ENCODE measurements at regions not wholly inside any gene's neighbourhood (a gene's known extent, or its start where the extent isn't known, plus 50 kb on each side); places are given as distances from the start of the nearest gene placed in this dataset.
"Not testable (repeated sequence)": the region's sequence is repeated elsewhere in the genome, so short reads cannot be mapped to it uniquely, and the experiment has no call there.

GRCh38 chr9:117775591-117775990 is 71.4 kb downstream of the TLR4 start:
- no peak for DNase-seq (ENCODE audit: low spot score)

- no peak for DNase-seq (ENCODE audit: low spot score)
Observed at GRCh38 chr9:117777823-117778222, 73.6 kb downstream of the TLR4 start.

GRCh38 chr9:117779760-117780159 is 75.6 kb downstream of the TLR4 start:
- DNase-seq (ENCODE audit: low spot score), result no peak

GRCh38 chr9:117782931-117783788 is 79.0 kb downstream of the TLR4 start:
- DNase-seq (ENCODE audit: low spot score), result peak; percentile 64

- DNase-seq (ENCODE audit: low spot score), result peak; percentile 57
Observed at GRCh38 chr9:117783828-117784227, 79.6 kb downstream of the TLR4 start.

- DNase-seq (ENCODE audit: low spot score), result no peak
Observed at GRCh38 chr9:117784996-117785395, 80.8 kb downstream of the TLR4 start.

- no peak for DNase-seq (ENCODE audit: low spot score)
Observed at GRCh38 chr9:117787746-117788145, 83.5 kb downstream of the TLR4 start.

- DNase-seq (ENCODE audit: low spot score), result no peak
Observed at GRCh38 chr9:117795271-117795670, 91.1 kb downstream of the TLR4 start.

GRCh38 chr9:117796681-117797080 is 92.5 kb downstream of the TLR4 start:
- no peak for DNase-seq (ENCODE audit: low spot score)

GRCh38 chr9:117800389-117800788 is 96.2 kb downstream of the TLR4 start:
- DNase-seq (ENCODE audit: low spot score), result no peak

- DNase-seq (ENCODE audit: low spot score), result no peak
Observed at GRCh38 chr9:117809751-117810150, 105.5 kb downstream of the TLR4 start.

- no peak for DNase-seq (ENCODE audit: low spot score)
Observed at GRCh38 chr9:117815315-117815714, 111.1 kb downstream of the TLR4 start.

- DNase-seq (ENCODE audit: low spot score), result no peak
Observed at GRCh38 chr9:117815948-117816347, 111.7 kb downstream of the TLR4 start.

GRCh38 chr9:117821954-117822353 is 117.8 kb downstream of the TLR4 start:
- no peak for DNase-seq (ENCODE audit: low spot score)

GRCh38 chr9:117823576-117823975 is 119.4 kb downstream of the TLR4 start:
- no peak for DNase-seq (ENCODE audit: low spot score)

- peak; percentile 44 for DNase-seq (ENCODE audit: low spot score)
Observed at GRCh38 chr9:117825609-117826347, 121.6 kb downstream of the TLR4 start.

GRCh38 chr9:117826837-117827236 is 122.6 kb downstream of the TLR4 start:
- no peak for DNase-seq (ENCODE audit: low spot score)

- no peak for DNase-seq (ENCODE audit: low spot score)
Observed at GRCh38 chr9:117827456-117827855, 123.3 kb downstream of the TLR4 start.

GRCh38 chr9:117828466-117828865 is 124.3 kb downstream of the TLR4 start:
- no peak for DNase-seq (ENCODE audit: low spot score)

GRCh38 chr9:117835798-117836197 is 131.6 kb downstream of the TLR4 start:
- DNase-seq (ENCODE audit: low spot score), result no peak

GRCh38 chr9:117839862-117840261 is 135.7 kb downstream of the TLR4 start:
- no peak for DNase-seq (ENCODE audit: low spot score)

GRCh38 chr9:117851836-117852461 is 147.7 kb downstream of the TLR4 start:
- DNase-seq (ENCODE audit: low spot score), result not testable (repeated sequence)

GRCh38 chr9:117858561-117858960 is 154.4 kb downstream of the TLR4 start:
- no peak for DNase-seq (ENCODE audit: low spot score)

All from CD4-positive, alpha-beta T cell treated with Interleukin-2 at 100 ng/mL for 4 hours (primary cell).